ENCODE measurements at regions not wholly inside any gene's neighbourhood (a gene's known extent, or its start where the extent isn't known, plus 50 kb on each side); places are given as distances from the start of the nearest gene placed in this dataset.

DNA sequence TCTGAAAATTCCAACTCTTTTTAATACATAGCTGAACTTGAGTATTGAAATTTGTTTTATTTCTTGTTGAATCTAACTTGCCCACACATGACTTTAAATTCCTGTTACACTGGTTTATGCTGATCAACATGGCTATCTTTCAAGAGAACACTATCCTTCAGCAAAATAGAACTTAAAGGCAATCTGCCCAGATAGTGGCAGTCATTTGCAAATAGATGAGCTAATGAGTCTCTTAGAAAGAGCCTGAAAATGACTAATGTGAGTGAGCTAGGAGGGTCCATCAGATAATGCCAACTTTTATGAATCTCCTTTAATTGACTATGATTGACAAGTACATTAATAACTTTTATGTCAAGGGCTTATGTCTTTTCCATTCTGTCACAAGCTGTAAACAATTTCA lies 1360.8 kb upstream of the C9orf72 start:
- TF ChIP-seq CTCF (IDR thresholded peaks at IDR 0.05) (no peak), POLR2AphosphoS5 (IDR thresholded peaks at IDR 0.05; ENCODE audit: low read depth, low read length) (no peak), SIN3A (IDR thresholded peaks at IDR 0.05; ENCODE audit: borderline replicate concordance, insufficient read depth, low read depth, low read length) (no peak)
